Stimulated activated CD8-positive, alpha-beta memory T cell treated with anti-CD3 and anti-CD28 coated beads, Interleukin-12 subunit alpha, Interleukin-12 subunit beta, amount 100 ng/mL, for 1 hour (primary cell): ENCODE measurements at regions not wholly inside any gene's neighbourhood (a gene's known extent, or its start where the extent isn't known, plus 50 kb on each side); places are given as distances from the start of the nearest gene placed in this dataset.
"Not testable (repeated sequence)": the region's sequence is repeated elsewhere in the genome, so short reads cannot be mapped to it uniquely, and the experiment has no call there.

ENCODE experiments used
- DNase-seq: peaks from one replicate; pipeline ENCODE4 v3.0.0-alpha.2; 2020; ENCODE audit warnings: low read depth

GRCh38 chr7:79778786-79779770, 325.6 kb upstream of the MAGI2 start:
- DNase-seq = no peak

- no peak for DNase-seq
Observed at GRCh38 chr7:79775911-79776310, 322.4 kb upstream of the MAGI2 start.

- DNase-seq = no peak
Observed at GRCh38 chr7:79774150-79774549, 320.7 kb upstream of the MAGI2 start.

GRCh38 chr7:79770970-79771369, 317.5 kb upstream of the MAGI2 start:
- no peak for DNase-seq

GRCh38 chr7:79770063-79770462, 316.6 kb upstream of the MAGI2 start:
- DNase-seq = no peak

GRCh38 chr7:79767876-79768560, 314.6 kb upstream of the MAGI2 start:
- not testable (repeated sequence) for DNase-seq

GRCh38 chr7:79767192-79767591, 313.7 kb upstream of the MAGI2 start:
- DNase-seq = not testable (repeated sequence)

- no peak for DNase-seq
Observed at GRCh38 chr7:79761876-79762429, 308.5 kb upstream of the MAGI2 start.

GRCh38 chr7:79750941-79751340, 297.5 kb upstream of the MAGI2 start:
- DNase-seq = not testable (repeated sequence)

GRCh38 chr7:79749856-79750255, 296.4 kb upstream of the MAGI2 start:
- no peak for DNase-seq

- DNase-seq = no peak
Observed at GRCh38 chr7:79741684-79742083, 288.2 kb upstream of the MAGI2 start.

GRCh38 chr7:79740076-79740475, 286.6 kb upstream of the MAGI2 start:
- DNase-seq = no peak

GRCh38 chr7:79739036-79739709, 285.7 kb upstream of the MAGI2 start:
- not testable (repeated sequence) for DNase-seq

GRCh38 chr7:79736418-79736817, 283.0 kb upstream of the MAGI2 start:
- DNase-seq = no peak

- DNase-seq = no peak
Observed at GRCh38 chr7:79735012-79735411, 281.5 kb upstream of the MAGI2 start.

GRCh38 chr7:79734181-79734580, 280.7 kb upstream of the MAGI2 start:
- no peak for DNase-seq

- DNase-seq = no peak
Observed at GRCh38 chr7:79732535-79732934, 279.1 kb upstream of the MAGI2 start.

- DNase-seq = no peak
Observed at GRCh38 chr7:79730971-79731370, 277.5 kb upstream of the MAGI2 start.

GRCh38 chr7:79723833-79724618, 270.6 kb upstream of the MAGI2 start:
- no peak for DNase-seq

GRCh38 chr7:79722217-79722616, 268.8 kb upstream of the MAGI2 start:
- no peak for DNase-seq

GRCh38 chr7:79719216-79719615, 265.7 kb upstream of the MAGI2 start:
- DNase-seq = no peak
